RWPE2 (cell line): ENCODE measurements at regions not wholly inside any gene's neighbourhood (a gene's known extent, or its start where the extent isn't known, plus 50 kb on each side); places are given as distances from the start of the nearest gene placed in this dataset.

Source experiments
- ATAC-seq: fragments of 200-7000 bp; cut with Tn5 transposase; 3 replicates; pipeline ENCODE4 v1.9.1; 2021; ENCODE audit warnings: low read depth
- DNase-seq: peaks from one replicate; pipeline ENCODE4 v3.0.0-alpha.2; 2020; ENCODE audit warnings: low spot score
- H3K27ac ChIP-seq: fragments of 450-650 bp; 2 replicates; pipeline ENCODE4 v1.5.1; 2017; ENCODE audit warnings: mild to moderate bottlenecking; ENCODE audit not compliant: poor library complexity, severe bottlenecking
- H3K27me3 ChIP-seq: fragments of 250-450 bp; sonication (Bioruptor Pico); 2 replicates; pipeline ENCODE4 v1.5.1; 2021; ENCODE audit warnings: mild to moderate bottlenecking, moderate library complexity; ENCODE audit not compliant: insufficient read depth, poor library complexity, severe bottlenecking
- H3K36me3 ChIP-seq: fragments of 250-450 bp; sonication (Bioruptor Pico); 2 replicates; pipeline ENCODE4 v1.5.1; 2020; ENCODE audit warnings: low read depth, mild to moderate bottlenecking, moderate library complexity
- H3K4me1 ChIP-seq: fragments of 250-450 bp; sonication (Bioruptor Pico); 2 replicates; pipeline ENCODE4 v1.5.1; 2021; ENCODE audit warnings: mild to moderate bottlenecking, moderate library complexity; ENCODE audit not compliant: insufficient read depth, poor library complexity, severe bottlenecking
- H3K4me3 ChIP-seq: fragments of 250-450 bp; sonication (Bioruptor Pico); 2 replicates; pipeline ENCODE4 v1.5.1; 2021; ENCODE audit warnings: mild to moderate bottlenecking, moderate library complexity; ENCODE audit not compliant: severe bottlenecking
- H3K9me3 ChIP-seq: fragments of 250-450 bp; sonication (Bioruptor Pico); 2 replicates; pipeline ENCODE4 v1.5.1; 2021; ENCODE audit warnings: mild to moderate bottlenecking, moderate library complexity; ENCODE audit not compliant: severe bottlenecking
- CTCF ChIP-seq: fragments of 450-650 bp; IDR thresholded peaks from one replicate; pipeline ENCODE4 v1.5.1; 2017; ENCODE audit warnings: mild to moderate bottlenecking, moderate library complexity; ENCODE audit not compliant: poor library complexity, severe bottlenecking

GRCh38 chr11:81895258-81895657 lies 838.4 kb downstream of the FAM181B start:
- no peaks in the 10 kb centered on the region for H3K36me3 ChIP-seq

GRCh38 chr11:81892770-81893635 lies 840.7 kb downstream of the FAM181B start:
- Histone ChIP-seq H3K4me3 (no peak overlapping the region), H3K9me3 (no peaks in the 10 kb centered on the region), H3K27ac (no peak overlapping the region), H3K27me3 (no peaks in the 10 kb centered on the region), H3K36me3 (no peaks in the 10 kb centered on the region), H3K4me1 (no peaks in the 10 kb centered on the region)
- DNase-seq (no peak), ATAC-seq (no peak)
- TF ChIP-seq CTCF: no peak

More at GRCh38 chr11:81895258-81895657, 838.4 kb downstream of the FAM181B start:
- ATAC-seq (no peak), DNase-seq (no peak)
- H3K27me3 ChIP-seq: no peaks in the 10 kb centered on the region
- H3K9me3 ChIP-seq: no peaks in the 10 kb centered on the region
- no peaks in the 10 kb centered on the region for H3K4me1 ChIP-seq
- H3K27ac ChIP-seq: no peak overlapping the region
- TF ChIP-seq CTCF: no peak
- H3K4me3 ChIP-seq: no peak overlapping the region

- ATAC-seq (no peak; the same call in 2 of the 3 replicates), DNase-seq (no peak)
- Histone ChIP-seq H3K9me3 (no peaks in the 10 kb centered on the region), H3K27me3 (no peaks in the 10 kb centered on the region), H3K4me1 (no peaks in the 10 kb centered on the region), H3K36me3 (no peaks in the 10 kb centered on the region), H3K27ac (no peak overlapping the region), H3K4me3 (no peak overlapping the region)
- no peak for TF ChIP-seq CTCF
These were observed 845.3 kb downstream of the FAM181B start for GRCh38 chr11:81888391-81888790.

GRCh38 chr11:81887671-81888070 lies 846.0 kb downstream of the FAM181B start:
- no peak for TF ChIP-seq CTCF
- Histone ChIP-seq H3K27me3 (no peaks in the 10 kb centered on the region), H3K4me1 (no peaks in the 10 kb centered on the region), H3K4me3 (no peak overlapping the region), H3K36me3 (no peaks in the 10 kb centered on the region), H3K9me3 (no peaks in the 10 kb centered on the region), H3K27ac (no peak overlapping the region)
- DNase-seq (no peak), ATAC-seq (no peak)
